ENCODE measurements at regions not wholly inside any gene's neighbourhood (a gene's known extent, or its start where the extent isn't known, plus 50 kb on each side); places are given as distances from the start of the nearest gene placed in this dataset.

GRCh38 chr14:85221832-85222231, 308.1 kb upstream of the FLRT2 start:
- H3K4me1 Mint-ChIP-seq, result peaks cover 30% of the 10 kb centered on the region
- no peak overlapping the region for H3K27ac Mint-ChIP-seq
- H3K4me3 Mint-ChIP-seq, result no peak overlapping the region
- no peaks in the 10 kb centered on the region for H3K36me3 Mint-ChIP-seq (ENCODE audit: low read depth)
- H3K9me3 Mint-ChIP-seq, result no peaks in the 10 kb centered on the region
- TF ChIP-seq, protein P1, sequence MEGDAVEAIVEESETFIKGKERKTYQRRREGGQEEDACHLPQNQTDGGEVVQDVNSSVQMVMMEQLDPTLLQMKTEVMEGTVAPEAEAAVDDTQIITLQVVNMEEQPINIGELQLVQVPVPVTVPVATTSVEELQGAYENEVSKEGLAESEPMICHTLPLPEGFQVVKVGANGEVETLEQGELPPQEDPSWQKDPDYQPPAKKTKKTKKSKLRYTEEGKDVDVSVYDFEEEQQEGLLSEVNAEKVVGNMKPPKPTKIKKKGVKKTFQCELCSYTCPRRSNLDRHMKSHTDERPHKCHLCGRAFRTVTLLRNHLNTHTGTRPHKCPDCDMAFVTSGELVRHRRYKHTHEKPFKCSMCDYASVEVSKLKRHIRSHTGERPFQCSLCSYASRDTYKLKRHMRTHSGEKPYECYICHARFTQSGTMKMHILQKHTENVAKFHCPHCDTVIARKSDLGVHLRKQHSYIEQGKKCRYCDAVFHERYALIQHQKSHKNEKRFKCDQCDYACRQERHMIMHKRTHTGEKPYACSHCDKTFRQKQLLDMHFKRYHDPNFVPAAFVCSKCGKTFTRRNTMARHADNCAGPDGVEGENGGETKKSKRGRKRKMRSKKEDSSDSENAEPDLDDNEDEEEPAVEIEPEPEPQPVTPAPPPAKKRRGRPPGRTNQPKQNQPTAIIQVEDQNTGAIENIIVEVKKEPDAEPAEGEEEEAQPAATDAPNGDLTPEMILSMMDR (IDR thresholded peaks at IDR 0.05; ENCODE audit: unreplicated experiment in 3 of 3), result no peak
- H3K27me3 Mint-ChIP-seq (ENCODE audit: low read depth), result no peaks in the 10 kb centered on the region

GRCh38 chr14:85222341-85222740, 307.6 kb upstream of the FLRT2 start:
- Mint-ChIP-seq H3K27me3 (ENCODE audit: low read depth) (no peaks in the 10 kb centered on the region), H3K36me3 (ENCODE audit: low read depth) (no peaks in the 10 kb centered on the region), H3K27ac (no peak overlapping the region), H3K4me3 (no peak overlapping the region), H3K9me3 (no peaks in the 10 kb centered on the region), H3K4me1 (peaks cover 35% of the 10 kb centered on the region)
- TF ChIP-seq, protein P1 (IDR thresholded peaks at IDR 0.05; ENCODE audit: unreplicated experiment in 3 of 3), result no peak

- TF ChIP-seq, protein P1 (IDR thresholded peaks at IDR 0.05; ENCODE audit: unreplicated experiment in 3 of 3), result no peak
- no peaks in the 10 kb centered on the region for H3K36me3 Mint-ChIP-seq (ENCODE audit: low read depth)
- no peaks in the 10 kb centered on the region for H3K9me3 Mint-ChIP-seq
Measured at GRCh38 chr14:85223667-85224066, 306.3 kb upstream of the FLRT2 start.

DNA sequence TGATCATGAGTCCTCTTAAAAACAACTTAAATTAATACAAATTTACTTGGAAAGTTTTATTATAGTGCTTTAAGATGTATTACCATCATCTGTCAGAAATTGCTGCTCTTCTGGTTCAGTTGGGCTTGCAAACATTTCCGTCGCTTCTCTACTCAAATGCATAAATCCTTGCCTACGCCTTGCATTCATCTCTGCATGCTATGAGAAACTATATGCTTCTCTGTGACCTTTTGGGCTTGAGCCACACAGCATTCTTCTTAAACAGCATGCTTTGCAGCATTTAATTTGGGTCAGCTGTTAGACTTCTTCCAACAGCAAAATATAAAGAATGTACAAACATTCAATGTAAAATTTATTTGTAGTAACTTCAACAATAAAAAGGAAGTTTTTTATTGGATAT, 305.7 kb upstream of the FLRT2 start:
- H3K4me1 Mint-ChIP-seq, result peaks cover 44% of the 10 kb centered on the region

More at GRCh38 chr14:85223667-85224066, 306.3 kb upstream of the FLRT2 start:
- Mint-ChIP-seq H3K27ac (peak overlapping the region; percentile 49 to 72 (median 55)), H3K27me3 (ENCODE audit: low read depth) (no peaks in the 10 kb centered on the region), H3K4me3 (no peak overlapping the region), H3K4me1 (peaks cover 39% of the 10 kb centered on the region)

GRCh38 chr14:85233756-85234155, 296.2 kb upstream of the FLRT2 start:
- Mint-ChIP-seq H3K27ac (peak overlapping the region in 2 of 3 experiments; percentile 0 to 5), H3K4me1 (peaks cover 38% of the 10 kb centered on the region), H3K9me3 (peaks cover 15% of the 10 kb centered on the region), H3K4me3 (no peak overlapping the region), H3K27me3 (ENCODE audit: low read depth) (no peaks in the 10 kb centered on the region), H3K36me3 (ENCODE audit: low read depth) (no peaks in the 10 kb centered on the region)
- TF ChIP-seq, protein P1 (IDR thresholded peaks at IDR 0.05; ENCODE audit: unreplicated experiment in 3 of 3), result no peak

More for the DNA sequence above, 305.7 kb upstream of the FLRT2 start:
- Mint-ChIP-seq H3K4me3 (no peak overlapping the region), H3K27me3 (ENCODE audit: low read depth) (no peaks in the 10 kb centered on the region), H3K9me3 (no peaks in the 10 kb centered on the region), H3K27ac (peak overlapping the region; percentile 49 to 72 (median 55)), H3K36me3 (ENCODE audit: low read depth) (no peaks in the 10 kb centered on the region)
- TF ChIP-seq, protein P1 (IDR thresholded peaks at IDR 0.05; ENCODE audit: unreplicated experiment in 3 of 3), result no peak
